Transverse colon (tissue), 4 donors: ENCODE measurements at regions not wholly inside any gene's neighbourhood (a gene's known extent, or its start where the extent isn't known, plus 50 kb on each side); places are given as distances from the start of the nearest gene placed in this dataset.

ENCODE experiments used
- CTCF ChIP-seq, 5 experiments: fragments of 200-600 bp in 3 of 5; fragments of 450-650 bp in 2 of 5; sonication (generic) in 3 of 5; IDR thresholded peaks; 1 replicate in 2 of 5; 2 replicates in 3 of 5; pipeline ENCODE4 v1.5.1; 2016 to 2017; ENCODE audit warnings: antibody characterized with exemption in 5 of 5, inconsistent platforms in 3 of 5, mild to moderate bottlenecking in 2 of 5, moderate library complexity in 1 of 5
- EP300 ChIP-seq: sonication (generic); formaldehyde crosslinking; IDR thresholded peaks from one replicate; pipeline ENCODE4 v1.6.1; 2017; ENCODE audit warnings: antibody characterized with exemption, low read depth
- POLR2A ChIP-seq: fragments of 450-650 bp; IDR thresholded peaks from one replicate; pipeline ENCODE4 v1.6.1; 2016; ENCODE audit warnings: antibody characterized with exemption, mild to moderate bottlenecking, moderate library complexity
- POLR2AphosphoS5 ChIP-seq, 3 donors: sonication (generic); formaldehyde crosslinking; IDR thresholded peaks; one replicate each; pipeline ENCODE4 v1.6.1; 2016; ENCODE audit warnings: antibody characterized with exemption in 3 of 3

- TF ChIP-seq CTCF (IDR thresholded peaks at IDR 0.05) (no peak), POLR2AphosphoS5 (IDR thresholded peaks at IDR 0.05) (no peak), POLR2A (no peak), EP300 (no peak)
Observed at GRCh38 chr9:26458054-26458453, 434.5 kb downstream of the CAAP1 start.
